KG1 (cell line): ENCODE measurements at regions not wholly inside any gene's neighbourhood (a gene's known extent, or its start where the extent isn't known, plus 50 kb on each side); places are given as distances from the start of the nearest gene placed in this dataset.

Experiments used
- DNase-seq: peaks from one replicate; lab custom pipeline; 2025; lab: John Stamatoyannopoulos, UW

DNA sequence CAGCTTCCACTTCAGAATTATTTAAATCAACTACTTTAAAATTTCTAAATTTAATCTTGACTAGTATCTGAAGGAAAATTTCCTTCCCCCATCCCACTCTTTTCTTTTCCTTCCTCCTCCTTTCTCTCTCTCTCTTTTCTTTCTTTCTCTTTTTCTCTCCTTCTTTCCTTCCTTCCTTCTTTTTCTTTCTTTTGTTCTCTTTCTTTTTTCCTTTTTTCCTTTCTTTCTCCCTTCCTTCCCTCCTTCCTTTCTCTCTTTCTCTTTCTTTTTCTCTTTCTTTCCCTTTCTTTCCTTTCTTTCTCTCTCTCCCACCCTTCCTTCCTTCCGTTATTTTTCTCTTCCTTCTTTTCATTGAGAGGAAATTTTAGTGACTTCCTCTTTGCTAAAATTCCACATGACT is 132.0 kb upstream of the CDH19 start:
- DNase-seq: no peak

DNA sequence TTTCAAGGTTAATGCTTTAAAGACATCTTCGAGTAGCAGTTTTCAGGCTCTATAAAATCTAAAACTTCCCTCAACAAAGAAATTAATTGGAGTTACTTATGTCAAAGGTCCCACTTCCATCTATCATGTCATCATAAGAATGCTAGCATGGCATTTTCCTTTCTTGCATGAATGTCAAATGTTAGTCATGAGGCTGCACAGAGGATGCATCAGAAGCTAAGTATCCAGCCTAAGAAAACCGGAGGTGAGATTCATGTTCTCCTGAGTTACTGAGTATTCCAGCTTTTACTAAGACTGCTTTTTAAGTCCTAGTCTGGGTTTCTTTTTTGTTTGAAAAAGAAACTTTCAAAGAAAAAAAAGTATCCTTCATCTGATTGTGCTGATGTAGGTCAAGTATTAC is 130.6 kb upstream of the CDH19 start:
- DNase-seq: no peak

DNA sequence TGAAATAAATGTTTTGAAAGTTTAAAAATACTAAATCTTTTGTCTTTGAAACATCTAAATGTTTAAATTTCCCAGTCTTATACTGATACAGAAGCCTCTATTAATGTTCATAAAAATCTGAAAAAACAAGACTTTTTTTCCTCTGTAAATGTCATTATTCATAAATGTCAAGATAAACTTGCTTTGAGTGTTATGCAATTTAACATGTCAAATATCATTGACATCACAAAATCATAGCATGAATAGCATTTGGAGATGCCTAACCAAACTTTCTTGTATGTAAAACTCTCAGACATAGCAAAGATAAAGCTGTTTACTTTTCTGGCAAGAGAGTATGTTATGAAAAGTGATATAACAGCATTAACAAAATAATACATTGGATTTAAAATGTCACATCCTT is 128.0 kb upstream of the CDH19 start:
- no peak for DNase-seq

DNA sequence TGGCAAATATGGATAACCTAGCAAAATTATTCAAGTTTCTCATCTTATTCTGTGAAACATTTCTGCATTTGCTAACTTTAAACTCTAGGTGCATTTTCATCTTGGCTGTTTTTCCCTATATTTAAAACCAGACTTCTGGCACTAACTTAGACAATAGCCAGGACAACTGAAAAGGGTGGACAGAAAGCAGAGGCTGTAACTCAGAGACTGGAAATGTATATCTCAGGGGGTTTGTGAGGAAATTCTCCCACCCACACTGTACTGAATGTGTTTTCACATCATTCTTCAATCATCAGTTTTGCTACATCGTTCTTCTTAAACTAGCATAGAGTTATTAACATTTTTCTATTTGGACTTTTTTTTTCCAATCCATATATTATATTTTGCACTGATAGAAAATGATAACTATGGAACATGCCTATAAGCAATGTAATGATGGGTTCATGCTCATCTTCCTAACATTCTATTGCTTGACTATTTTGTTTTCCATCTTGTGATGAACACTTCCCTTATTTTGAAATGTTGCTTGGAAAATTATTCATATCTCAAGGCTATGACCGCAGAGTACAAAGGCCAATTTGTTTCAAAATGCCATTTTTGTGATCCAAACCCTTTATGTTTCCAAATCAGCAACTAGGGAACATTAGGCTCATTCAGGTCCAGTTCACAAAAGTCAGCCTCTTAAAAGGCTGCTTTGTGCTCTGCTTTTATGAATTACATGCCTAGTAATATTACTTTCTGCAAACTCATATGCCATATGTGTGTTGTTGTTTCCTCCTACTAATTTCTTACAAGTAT is 125.8 kb upstream of the CDH19 start:
- no peak for DNase-seq

DNA sequence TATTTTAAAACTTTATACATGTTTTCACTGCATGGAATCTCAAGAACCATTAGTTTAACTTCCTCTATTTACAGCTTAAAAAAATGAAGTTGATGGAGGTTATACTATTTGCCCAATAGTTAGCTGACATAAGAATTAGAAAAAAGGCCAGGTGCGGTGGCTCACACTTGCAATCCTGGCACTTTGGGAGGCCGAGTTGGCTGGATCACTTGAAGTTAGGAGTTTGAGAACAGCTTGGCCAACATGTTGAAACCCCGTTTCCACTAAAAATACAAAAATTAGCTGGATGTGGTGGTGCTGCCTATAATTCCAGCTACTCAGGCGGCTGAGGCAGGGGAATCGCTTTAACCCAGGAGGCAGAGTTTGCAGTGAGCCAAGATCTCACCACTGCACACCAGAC is 125.1 kb upstream of the CDH19 start:
- DNase-seq: no peak

DNA sequence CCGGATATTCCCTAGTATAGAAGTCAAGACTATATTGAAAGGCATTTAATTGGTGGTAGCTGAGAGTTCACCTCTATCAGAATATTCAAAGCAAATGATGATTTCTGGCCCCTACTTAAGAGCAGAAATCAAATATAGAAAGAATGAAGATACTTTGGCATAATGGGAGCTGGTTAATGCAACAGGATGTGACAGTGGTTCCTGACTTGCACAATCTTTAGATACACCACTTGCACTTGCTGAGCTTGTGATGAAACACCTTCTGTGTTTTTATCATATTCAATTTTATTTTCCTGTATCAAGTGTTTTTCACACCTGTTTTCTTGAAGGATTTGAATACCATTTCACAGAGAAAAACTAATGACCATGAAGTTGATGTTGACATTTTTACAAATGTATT is 124.1 kb upstream of the CDH19 start:
- no peak for DNase-seq

DNA sequence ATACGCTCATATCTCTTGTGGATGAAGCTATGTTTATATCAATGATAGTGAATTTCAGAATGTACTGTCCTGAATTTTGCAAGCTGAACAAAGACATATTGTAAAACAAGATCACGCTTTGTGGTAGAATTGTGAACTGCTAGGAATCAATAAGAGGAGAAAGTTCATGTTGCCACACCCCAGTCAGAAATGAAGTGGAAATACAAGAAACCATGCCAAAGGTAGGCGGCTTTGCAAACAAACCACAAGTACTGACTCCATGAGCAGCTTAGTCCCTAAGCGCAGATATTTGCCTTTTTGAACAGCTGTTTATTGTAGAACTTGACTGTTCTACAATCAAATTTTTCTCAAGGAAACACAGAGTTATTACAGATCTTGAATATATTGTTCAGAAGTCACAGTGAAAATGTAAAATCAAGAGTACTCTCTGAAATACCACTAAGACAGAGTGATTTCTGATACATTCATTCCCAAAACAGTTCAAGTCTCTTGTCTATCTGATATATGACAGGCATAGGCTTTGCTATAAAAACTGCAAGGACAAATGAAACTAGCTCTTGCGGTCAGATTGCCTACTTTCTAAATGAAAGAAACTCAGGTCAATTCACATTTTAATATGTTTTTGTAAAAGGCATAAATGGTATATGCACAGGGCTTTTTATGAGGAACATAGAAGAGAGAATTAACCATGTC is 120.9 kb upstream of the CDH19 start:
- no peak for DNase-seq

DNA sequence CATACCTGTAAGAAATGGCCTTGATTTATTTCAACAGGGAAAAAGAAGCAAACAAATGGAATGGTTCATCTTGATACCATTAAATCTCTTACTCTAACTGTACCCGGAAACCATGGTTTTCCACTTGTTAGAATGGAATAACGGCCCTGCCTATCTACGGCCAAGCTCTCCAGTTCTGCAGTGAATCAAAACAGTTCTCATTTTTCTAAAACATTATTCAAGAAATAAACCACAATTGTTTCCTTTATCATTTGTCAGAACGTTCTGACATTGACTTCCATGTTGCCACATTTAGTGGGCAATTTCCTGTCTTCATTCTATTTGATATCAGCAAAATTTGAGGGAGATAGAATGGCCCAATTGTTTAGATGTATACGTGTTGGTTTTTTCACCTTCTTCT is 118.8 kb upstream of the CDH19 start:
- no peak for DNase-seq

DNA sequence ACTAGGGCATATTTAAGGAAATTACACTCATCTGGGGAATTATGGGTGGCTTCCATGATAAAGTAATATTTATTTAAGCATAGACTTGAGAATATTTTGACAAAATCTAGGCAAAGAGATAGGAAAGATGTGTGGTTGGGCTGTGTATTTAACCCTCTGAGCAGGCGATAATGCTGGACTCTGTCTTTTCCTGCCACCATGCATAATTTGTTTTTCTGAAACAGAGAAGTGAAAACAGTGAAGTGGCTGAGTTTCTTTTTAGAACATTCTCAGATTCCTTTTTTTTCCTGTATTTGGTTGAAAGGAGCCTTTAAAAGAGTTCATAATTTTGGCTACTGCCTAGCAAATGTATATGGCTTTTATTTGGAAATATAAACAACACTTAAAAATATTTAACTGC is 104.8 kb upstream of the CDH19 start:
- no peak for DNase-seq

DNA sequence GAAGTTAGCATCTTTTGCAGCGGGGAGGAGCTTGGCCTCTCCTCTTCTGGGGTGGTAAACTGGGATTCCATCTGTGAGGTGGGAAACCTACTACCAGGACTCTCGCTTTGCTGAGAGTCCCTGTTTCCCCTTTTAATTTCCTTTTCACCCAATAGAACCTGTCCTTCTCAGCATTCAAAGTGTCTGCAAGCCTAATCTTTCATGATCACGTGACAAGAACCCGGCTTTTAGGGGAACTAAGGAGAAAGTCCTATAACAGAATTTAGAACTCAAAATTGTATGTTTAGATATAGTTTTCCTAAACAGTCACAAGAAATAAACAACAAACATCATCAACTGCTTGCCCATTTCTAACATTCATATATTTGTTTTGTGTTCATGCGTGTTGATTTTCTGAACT is 103.6 kb upstream of the CDH19 start:
- DNase-seq: no peak

DNA sequence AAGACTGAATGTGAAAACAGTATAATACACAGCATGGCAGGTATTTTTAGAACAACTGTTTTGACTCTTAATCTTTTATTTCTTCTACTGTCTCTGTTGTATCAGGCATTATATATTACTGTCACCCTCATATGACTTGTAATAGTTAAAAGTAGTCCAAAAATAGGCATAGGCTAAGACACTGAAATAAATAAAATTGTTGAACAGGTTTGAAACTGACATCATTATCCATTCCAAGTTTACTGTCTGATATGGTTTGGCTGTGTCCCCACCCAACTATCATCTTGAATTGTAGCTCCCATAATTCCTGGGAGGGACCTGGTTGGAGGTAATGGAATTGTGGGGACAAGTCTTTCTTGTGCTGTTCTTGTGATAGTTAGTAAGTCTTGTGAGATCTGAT is 91.4 kb upstream of the CDH19 start:
- DNase-seq: no peak

DNA sequence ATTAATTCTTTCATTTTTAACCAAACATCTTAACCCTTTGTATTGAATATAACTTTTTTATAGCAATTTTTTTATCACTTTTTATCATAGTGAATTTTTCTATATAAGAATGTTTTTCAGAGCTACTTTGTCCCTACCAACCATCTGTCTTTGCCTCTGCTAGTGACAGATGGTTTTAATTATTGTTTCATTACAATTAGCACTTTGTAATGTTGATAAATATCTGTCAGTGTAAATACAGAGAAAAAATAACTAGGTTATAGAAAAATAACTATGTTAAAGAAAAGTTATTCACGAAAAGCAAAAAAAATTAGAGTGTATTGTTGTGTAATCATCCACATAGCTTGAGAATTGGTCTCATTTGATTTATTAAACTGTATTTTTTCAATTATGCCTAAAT is 91.0 kb upstream of the CDH19 start:
- DNase-seq: no peak

DNA sequence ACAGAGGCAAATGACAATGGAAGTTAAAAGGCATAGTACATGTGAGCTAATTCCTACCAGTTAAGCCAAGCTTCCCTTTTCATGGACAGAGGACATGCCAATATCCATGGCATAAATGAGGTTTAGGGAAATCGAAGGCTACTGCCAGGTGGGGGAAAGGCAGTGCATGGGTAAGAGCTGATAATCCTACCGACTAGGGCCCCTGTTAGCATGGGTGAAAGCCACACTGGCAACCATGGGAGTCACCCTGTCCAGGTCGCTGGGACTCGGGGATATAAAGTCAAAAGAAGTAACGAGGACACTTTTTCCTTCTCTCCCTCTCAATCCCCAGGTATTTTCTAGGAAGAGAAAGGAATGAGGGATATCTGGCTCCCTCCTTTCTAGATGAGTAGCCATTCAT is 83.7 kb upstream of the CDH19 start:
- no peak for DNase-seq

DNA sequence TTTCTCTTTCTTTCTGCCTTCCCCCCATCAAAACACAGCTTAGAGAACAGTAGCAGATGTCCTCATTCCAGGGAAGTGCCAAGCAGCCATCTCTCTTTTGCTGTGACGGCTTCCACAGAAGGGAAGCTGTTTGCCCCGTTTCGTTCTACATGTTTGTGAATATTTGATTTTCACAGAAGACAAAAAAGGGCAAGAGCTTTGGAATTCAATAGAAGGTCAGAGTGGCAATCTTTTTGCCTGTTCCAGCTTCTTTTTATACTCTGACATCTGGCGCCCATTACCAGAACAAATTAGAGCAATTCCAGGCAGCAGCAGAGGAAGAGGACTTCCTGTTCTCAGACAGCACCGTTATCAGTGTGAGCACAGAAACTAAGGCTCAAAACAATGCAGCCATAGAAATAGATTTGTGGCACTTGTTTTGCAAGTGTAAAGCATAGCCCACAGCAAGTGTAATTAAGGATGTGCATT is 79.0 kb upstream of the CDH19 start:
- no peak for DNase-seq

DNA sequence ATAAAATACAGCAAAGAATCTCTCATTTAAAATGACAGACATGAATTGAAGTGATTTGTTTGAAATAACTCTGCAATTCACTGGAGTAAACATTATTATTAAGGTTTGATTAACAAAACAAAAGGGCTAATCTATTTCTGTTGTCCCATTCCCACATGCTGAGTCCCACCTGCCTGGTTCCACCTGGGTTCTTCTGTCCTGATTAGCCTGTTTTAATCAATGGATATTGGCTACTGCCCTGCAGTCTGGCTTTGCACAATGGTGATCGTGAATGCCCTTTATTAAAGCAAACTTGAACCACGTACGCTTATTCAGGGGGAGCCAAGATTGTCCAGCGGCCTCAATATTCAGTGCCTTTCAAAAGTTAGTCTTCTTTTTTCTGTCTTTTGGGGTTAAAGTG is 72.8 kb upstream of the CDH19 start:
- DNase-seq: no peak

DNA sequence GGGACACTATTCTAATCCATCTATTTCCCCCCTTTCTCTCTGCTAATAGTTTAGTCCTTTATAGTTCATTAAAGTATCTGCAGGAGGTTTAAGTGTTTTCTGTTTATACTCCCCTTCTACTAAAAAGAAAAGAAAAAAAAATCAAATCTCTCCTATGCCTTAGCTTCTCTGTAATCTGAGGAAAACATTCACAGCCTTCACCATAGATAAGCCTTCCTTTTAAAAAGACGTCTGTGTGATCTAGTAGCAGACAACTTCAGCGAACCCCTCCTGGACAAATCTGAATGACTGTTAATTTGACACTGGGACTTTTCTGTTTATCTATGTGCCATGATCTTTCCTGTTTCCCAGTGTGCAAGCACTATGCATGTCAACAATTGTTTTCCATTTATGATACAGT is 70.4 kb upstream of the CDH19 start:
- no peak for DNase-seq

DNA sequence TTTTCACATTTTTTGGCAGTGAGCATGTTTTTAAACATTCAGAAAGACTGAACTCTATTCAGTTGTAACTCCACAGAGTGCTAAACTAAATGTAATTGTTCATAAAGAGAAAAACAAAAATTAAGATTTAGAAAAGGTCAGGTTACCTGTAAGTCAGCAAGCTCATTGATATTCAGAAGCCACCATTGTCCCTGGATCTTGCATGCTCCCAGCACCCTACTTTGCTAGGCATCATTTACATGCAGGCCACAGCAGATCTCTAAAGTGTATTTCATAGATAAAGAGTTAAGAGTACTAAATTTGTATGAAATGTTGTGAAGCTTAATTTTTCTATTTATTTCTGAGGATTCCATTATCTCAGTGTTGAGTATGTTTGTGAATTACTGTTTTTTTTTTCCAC is 64.8 kb upstream of the CDH19 start:
- DNase-seq: no peak

DNA sequence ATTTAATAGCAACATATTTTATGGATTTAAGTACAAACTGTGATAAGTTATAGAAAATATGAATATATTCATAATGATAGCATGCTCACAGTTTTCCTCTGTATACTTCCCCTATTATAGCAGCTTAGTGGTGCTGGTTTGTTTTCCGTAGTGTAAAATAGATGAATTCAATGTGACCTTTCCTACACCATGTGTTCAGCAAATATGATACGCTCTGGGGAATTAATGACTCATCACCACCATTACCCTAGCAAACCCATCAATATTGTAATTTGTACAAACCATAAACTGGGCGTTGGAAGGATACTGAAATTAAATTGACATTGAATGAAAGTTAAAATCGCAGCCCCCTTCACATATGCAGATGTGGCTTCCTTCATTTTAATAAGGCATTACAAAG is 58.7 kb upstream of the CDH19 start:
- no peak for DNase-seq

DNA sequence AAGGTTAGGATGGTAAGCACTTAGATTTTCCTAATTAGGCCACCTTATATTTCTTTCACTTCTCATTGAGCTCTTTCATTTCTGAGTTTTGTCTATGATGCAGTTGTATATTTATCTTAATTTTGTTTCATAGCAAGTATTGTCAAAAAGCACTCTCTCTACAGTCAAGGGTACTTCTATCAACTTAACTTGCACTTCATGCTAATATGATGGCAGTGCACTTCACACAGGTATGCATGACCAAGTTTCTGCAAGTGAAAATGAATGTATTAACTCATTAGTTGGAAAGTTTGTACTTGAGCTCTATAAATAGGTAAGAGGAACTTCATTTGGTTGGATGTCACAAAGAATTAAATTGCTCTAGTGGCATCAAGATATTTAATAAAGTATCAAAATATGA is 51.5 kb upstream of the CDH19 start:
- no peak for DNase-seq
